RCC 7860 (cell line): ENCODE measurements at regions not wholly inside any gene's neighbourhood (a gene's known extent, or its start where the extent isn't known, plus 50 kb on each side); places are given as distances from the start of the nearest gene placed in this dataset.
A peak's percentile ranks its signal among the peaks of the same experiment; 100 is the strongest.
"Not testable (repeated sequence)": the region's sequence is repeated elsewhere in the genome, so short reads cannot be mapped to it uniquely, and the experiment has no call there.

Experiments used
- DNase-seq: peaks from one replicate; pipeline ENCODE4 v3.0.0-alpha.2; 2015; ENCODE audit warnings: low spot score
- FAIRE-seq: peaks from 2 replicates; lab custom pipeline; 2012; peaks lifted over from hg19 to GRCh38; lab: Jason Lieb, UNC

- not testable (repeated sequence) for FAIRE-seq, DNase-seq
These were observed 63.8 kb downstream of the NSUN5 start for GRCh38 chr7:73244782-73245311.

- not testable (repeated sequence) for DNase-seq
- FAIRE-seq = peak; percentile 90
These were observed 73.5 kb downstream of the NSUN5 start for GRCh38 chr7:73234994-73235717.

- not testable (repeated sequence) for DNase-seq, FAIRE-seq
These were observed 82.9 kb downstream of the NSUN5 start for GRCh38 chr7:73225745-73226144.

- not testable (repeated sequence) for DNase-seq, FAIRE-seq
These were observed 86.9 kb downstream of the NSUN5 start for GRCh38 chr7:73221724-73222123.

GRCh38 chr7:73220766-73221370, 87.8 kb downstream of the NSUN5 start:
- FAIRE-seq, DNase-seq: not testable (repeated sequence)

- not testable (repeated sequence) for FAIRE-seq, DNase-seq
These were observed 88.3 kb downstream of the NSUN5 start for GRCh38 chr7:73220357-73220756.

DNA sequence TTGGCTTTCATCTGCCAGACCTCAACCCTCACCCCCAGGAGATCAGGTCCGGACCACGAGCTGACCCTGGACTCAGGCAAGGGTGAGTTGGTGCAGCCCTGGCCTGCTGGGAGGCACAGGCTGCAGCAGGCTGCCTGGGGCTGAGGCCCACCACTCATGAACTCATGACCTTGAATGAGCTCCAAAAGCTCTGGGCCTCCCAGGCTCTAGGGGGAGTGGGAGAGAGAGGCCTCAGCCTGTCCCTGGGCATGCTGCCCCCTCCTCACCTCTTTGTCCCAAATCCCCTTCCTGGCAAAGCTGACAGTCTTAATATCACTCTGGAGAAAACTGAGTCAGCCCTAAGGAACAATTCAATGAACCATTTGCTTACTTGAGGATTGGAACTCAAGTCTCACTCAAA, 89.8 kb downstream of the NSUN5 start:
- FAIRE-seq, DNase-seq: not testable (repeated sequence)

GRCh38 chr7:73216046-73216675, 92.5 kb downstream of the NSUN5 start:
- FAIRE-seq, DNase-seq: not testable (repeated sequence)

GRCh38 chr7:73215232-73215631, 93.4 kb downstream of the NSUN5 start:
- FAIRE-seq, DNase-seq: not testable (repeated sequence)

- not testable (repeated sequence) for FAIRE-seq, DNase-seq
These were observed 94.2 kb downstream of the NSUN5 start for GRCh38 chr7:73214471-73214870.

GRCh38 chr7:73213076-73213475, 95.5 kb downstream of the NSUN5 start:
- not testable (repeated sequence) for FAIRE-seq, DNase-seq

- FAIRE-seq = peak; percentile 21
- DNase-seq = not testable (repeated sequence)
These were observed 103.0 kb downstream of the NSUN5 start for GRCh38 chr7:73205594-73205993.

- DNase-seq (peak; percentile 24), FAIRE-seq (peak; percentile 75)
These were observed 103.7 kb downstream of the NSUN5 start for GRCh38 chr7:73204898-73205297.

- not testable (repeated sequence) for DNase-seq, FAIRE-seq
These were observed 105.3 kb downstream of the NSUN5 start for GRCh38 chr7:73203312-73203711.

DNA sequence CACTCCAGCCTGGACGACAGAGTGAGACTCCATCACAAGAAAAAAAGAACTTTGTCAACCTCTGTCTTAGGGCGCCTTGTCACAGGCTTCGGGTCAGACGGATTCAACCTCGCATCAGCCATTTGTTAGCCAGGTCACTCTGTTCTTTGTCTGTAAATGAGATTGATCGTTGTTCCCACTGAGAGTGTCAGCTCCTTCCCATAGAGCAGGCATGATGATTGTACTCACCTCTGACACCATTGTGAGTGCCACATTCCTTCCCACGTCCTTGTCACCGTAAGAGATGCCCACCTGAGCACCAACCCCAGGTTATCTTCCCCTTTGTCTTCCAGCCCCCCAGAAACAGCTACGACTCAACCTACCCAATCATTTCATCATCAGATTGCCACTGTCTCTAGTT, 107.4 kb downstream of the NSUN5 start:
- not testable (repeated sequence) for DNase-seq, FAIRE-seq

DNA sequence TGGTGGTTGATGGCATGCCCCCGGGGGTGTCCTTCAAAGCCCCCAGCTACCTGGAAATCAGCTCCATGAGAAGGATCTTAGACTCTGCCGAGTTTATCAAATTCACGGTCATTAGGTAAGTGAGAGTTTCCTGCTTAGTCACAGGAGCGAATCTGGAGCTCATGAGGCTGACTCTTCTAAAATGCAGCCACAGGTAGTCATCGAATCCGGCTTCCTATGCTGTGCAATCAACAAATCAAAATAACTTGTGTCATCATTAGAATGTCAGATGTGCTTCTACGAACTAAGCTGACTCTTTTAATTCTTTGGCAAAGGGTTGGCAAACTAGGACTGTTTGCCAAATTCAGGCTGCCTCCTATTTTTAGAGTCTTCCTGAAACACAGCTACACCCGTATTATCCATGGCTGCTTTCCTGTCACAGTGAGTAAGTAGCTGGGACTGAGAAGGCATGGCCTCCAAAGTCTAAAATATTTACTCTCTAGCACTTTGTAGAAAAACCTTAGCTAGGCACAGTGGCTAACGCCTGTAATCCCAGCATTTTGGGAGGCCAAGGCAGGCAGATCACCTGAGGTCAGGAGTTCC, 108.0 kb downstream of the NSUN5 start:
- peak; percentile 33 for FAIRE-seq
- DNase-seq = not testable (repeated sequence)

- not testable (repeated sequence) for FAIRE-seq
These were observed 108.2 kb upstream of the SPDYE9 start for GRCh38 chr7:73193991-73194390.

GRCh38 chr7:73190483-73191155, 104.8 kb upstream of the SPDYE9 start:
- DNase-seq, FAIRE-seq: not testable (repeated sequence)

More at GRCh38 chr7:73193991-73194390, 108.2 kb upstream of the SPDYE9 start:
- DNase-seq = not testable (repeated sequence)

DNA sequence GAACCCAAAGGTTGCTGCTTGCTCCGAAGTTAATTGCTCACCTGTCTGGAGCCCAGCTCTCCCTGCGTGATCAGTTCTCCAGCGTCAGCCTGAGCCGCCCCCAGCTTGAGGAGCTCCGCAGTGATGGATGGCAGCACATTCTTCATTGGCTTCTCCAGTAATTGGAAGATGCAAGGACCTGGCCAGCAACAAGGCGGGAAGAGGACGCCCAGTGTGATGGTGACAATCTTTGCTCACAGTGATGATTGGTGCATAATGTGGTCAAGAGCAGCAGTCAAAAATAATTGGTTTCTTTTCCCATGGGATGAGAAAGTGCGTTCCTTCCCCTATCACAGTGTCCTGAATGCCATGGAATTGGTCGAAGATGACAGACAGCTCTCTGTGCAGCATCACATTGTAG, 102.4 kb upstream of the SPDYE9 start:
- DNase-seq, FAIRE-seq: not testable (repeated sequence)
